T-helper 2 cell treated with Interferon-gamma antibody and Interleukin-4, amounts not matched to agents 5 μg/mL and 100 μg/mL, for 36 hours (primary cell): ENCODE measurements at regions not wholly inside any gene's neighbourhood (a gene's known extent, or its start where the extent isn't known, plus 50 kb on each side); places are given as distances from the start of the nearest gene placed in this dataset.

ENCODE experiments used
- DNase-seq: peaks from one replicate; pipeline ENCODE4 v3.0.0; 2021; ENCODE audit warnings: low spot score
- H3K27ac Mint-ChIP-seq: one replicate; pipeline ENCODE4 v1.8.0; 2021; ENCODE audit warnings: mild to moderate bottlenecking, mixed read lengths
- H3K27me3 Mint-ChIP-seq: one replicate; pipeline ENCODE4 v1.8.0; 2021; ENCODE audit warnings: low read depth, mixed read lengths
- H3K36me3 Mint-ChIP-seq: one replicate; pipeline ENCODE4 v1.8.0; 2021; ENCODE audit warnings: low read depth, mixed read lengths
- H3K4me1 Mint-ChIP-seq: one replicate; pipeline ENCODE4 v1.8.0; 2021; ENCODE audit warnings: low read depth, mixed read lengths
- H3K4me3 Mint-ChIP-seq: one replicate; pipeline ENCODE4 v1.8.0; 2022; ENCODE audit warnings: mild to moderate bottlenecking, moderate library complexity, mixed read lengths
- H3K9me3 Mint-ChIP-seq: one replicate; pipeline ENCODE4 v1.8.0; 2021; ENCODE audit warnings: mixed read lengths

GRCh38 chr6:166075186-166075585 lies 92.5 kb downstream of the TBXT start:
- Mint-ChIP-seq H3K27ac (no peak overlapping the region), H3K9me3 (no peaks in the 10 kb centered on the region), H3K27me3 (no peaks in the 10 kb centered on the region), H3K4me1 (no peaks in the 10 kb centered on the region), H3K36me3 (no peaks in the 10 kb centered on the region), H3K4me3 (no peak overlapping the region)
- no peak for DNase-seq

- H3K27me3 Mint-ChIP-seq, result no peaks in the 10 kb centered on the region
- H3K9me3 Mint-ChIP-seq, result peaks cover 12% of the 10 kb centered on the region
These were observed 94.6 kb downstream of the TBXT start for GRCh38 chr6:166073082-166073481.

GRCh38 chr6:166068768-166069167 lies 98.9 kb downstream of the TBXT start:
- no peaks in the 10 kb centered on the region for H3K27me3 Mint-ChIP-seq
- H3K27ac Mint-ChIP-seq, result no peak overlapping the region
- no peak for DNase-seq
- no peaks in the 10 kb centered on the region for H3K4me1 Mint-ChIP-seq
- H3K36me3 Mint-ChIP-seq, result no peaks in the 10 kb centered on the region
- H3K4me3 Mint-ChIP-seq, result no peak overlapping the region
- H3K9me3 Mint-ChIP-seq, result peaks cover 13% of the 10 kb centered on the region

More at GRCh38 chr6:166073082-166073481, 94.6 kb downstream of the TBXT start:
- H3K36me3 Mint-ChIP-seq, result no peaks in the 10 kb centered on the region
- no peak overlapping the region for H3K27ac Mint-ChIP-seq
- DNase-seq, result no peak
- H3K4me1 Mint-ChIP-seq, result no peaks in the 10 kb centered on the region
- no peak overlapping the region for H3K4me3 Mint-ChIP-seq

GRCh38 chr6:166058064-166058739 lies 109.4 kb downstream of the TBXT start:
- Mint-ChIP-seq H3K9me3 (peaks cover 30% of the 10 kb centered on the region), H3K27me3 (no peaks in the 10 kb centered on the region), H3K36me3 (no peaks in the 10 kb centered on the region), H3K4me3 (no peak overlapping the region), H3K27ac (no peak overlapping the region), H3K4me1 (no peaks in the 10 kb centered on the region)
- no peak for DNase-seq

- H3K27ac Mint-ChIP-seq, result no peak overlapping the region
- no peak overlapping the region for H3K4me3 Mint-ChIP-seq
- no peaks in the 10 kb centered on the region for H3K4me1 Mint-ChIP-seq
- no peaks in the 10 kb centered on the region for H3K36me3 Mint-ChIP-seq
- no peaks in the 10 kb centered on the region for H3K27me3 Mint-ChIP-seq
- DNase-seq, result no peak
- H3K9me3 Mint-ChIP-seq, result peaks cover 31% of the 10 kb centered on the region
These were observed 110.2 kb downstream of the TBXT start for GRCh38 chr6:166057431-166057830.

GRCh38 chr6:166056637-166057036 lies 111.0 kb downstream of the TBXT start:
- DNase-seq, result no peak
- Mint-ChIP-seq H3K27me3 (no peaks in the 10 kb centered on the region), H3K36me3 (no peaks in the 10 kb centered on the region), H3K9me3 (peaks cover 37% of the 10 kb centered on the region), H3K27ac (no peak overlapping the region), H3K4me1 (no peaks in the 10 kb centered on the region), H3K4me3 (no peak overlapping the region)

- peaks cover 37% of the 10 kb centered on the region for H3K9me3 Mint-ChIP-seq
- H3K4me1 Mint-ChIP-seq, result no peaks in the 10 kb centered on the region
- H3K36me3 Mint-ChIP-seq, result no peaks in the 10 kb centered on the region
- DNase-seq, result no peak
- H3K27ac Mint-ChIP-seq, result no peak overlapping the region
- H3K27me3 Mint-ChIP-seq, result no peaks in the 10 kb centered on the region
- H3K4me3 Mint-ChIP-seq, result no peak overlapping the region
These were observed 111.8 kb downstream of the TBXT start for GRCh38 chr6:166055801-166056200.

- Mint-ChIP-seq H3K4me1 (no peaks in the 10 kb centered on the region), H3K27me3 (no peaks in the 10 kb centered on the region), H3K9me3 (peaks cover 37% of the 10 kb centered on the region), H3K27ac (no peak overlapping the region), H3K4me3 (no peak overlapping the region), H3K36me3 (no peaks in the 10 kb centered on the region)
- no peak for DNase-seq
These were observed 114.8 kb downstream of the TBXT start for GRCh38 chr6:166052837-166053236.

GRCh38 chr6:166050559-166050958 lies 117.1 kb downstream of the TBXT start:
- peaks cover 31% of the 10 kb centered on the region for H3K9me3 Mint-ChIP-seq
- no peaks in the 10 kb centered on the region for H3K27me3 Mint-ChIP-seq

GRCh38 chr6:166046982-166047381 lies 120.7 kb downstream of the TBXT start:
- H3K27me3 Mint-ChIP-seq, result no peaks in the 10 kb centered on the region
- H3K36me3 Mint-ChIP-seq, result no peaks in the 10 kb centered on the region
- no peaks in the 10 kb centered on the region for H3K4me1 Mint-ChIP-seq
- no peak overlapping the region for H3K27ac Mint-ChIP-seq
- peaks cover 1% of the 10 kb centered on the region for H3K9me3 Mint-ChIP-seq
- H3K4me3 Mint-ChIP-seq, result no peak overlapping the region
- no peak for DNase-seq

More at GRCh38 chr6:166050559-166050958, 117.1 kb downstream of the TBXT start:
- Mint-ChIP-seq H3K36me3 (no peaks in the 10 kb centered on the region), H3K4me1 (no peaks in the 10 kb centered on the region), H3K4me3 (no peak overlapping the region), H3K27ac (no peak overlapping the region)
- DNase-seq, result no peak

- Mint-ChIP-seq H3K4me3 (no peak overlapping the region), H3K9me3 (no peaks in the 10 kb centered on the region), H3K27ac (no peak overlapping the region), H3K4me1 (no peaks in the 10 kb centered on the region), H3K36me3 (no peaks in the 10 kb centered on the region), H3K27me3 (no peaks in the 10 kb centered on the region)
- DNase-seq, result no peak
These were observed 121.4 kb downstream of the TBXT start for GRCh38 chr6:166046226-166046625.

GRCh38 chr6:166045860-166046200 lies 121.8 kb downstream of the TBXT start:
- Mint-ChIP-seq H3K4me3 (no peak overlapping the region), H3K27ac (no peak overlapping the region), H3K36me3 (no peaks in the 10 kb centered on the region), H3K27me3 (no peaks in the 10 kb centered on the region), H3K9me3 (no peaks in the 10 kb centered on the region), H3K4me1 (no peaks in the 10 kb centered on the region)
- no peak for DNase-seq

GRCh38 chr6:166045173-166045859 lies 122.3 kb downstream of the TBXT start:
- DNase-seq, result no peak
- no peak overlapping the region for H3K27ac Mint-ChIP-seq

GRCh38 chr6:166041277-166041676 lies 126.4 kb downstream of the TBXT start:
- H3K4me3 Mint-ChIP-seq, result no peak overlapping the region
- no peaks in the 10 kb centered on the region for H3K27me3 Mint-ChIP-seq
- no peaks in the 10 kb centered on the region for H3K36me3 Mint-ChIP-seq
- no peak for DNase-seq
- H3K27ac Mint-ChIP-seq, result no peak overlapping the region
- no peaks in the 10 kb centered on the region for H3K4me1 Mint-ChIP-seq
- H3K9me3 Mint-ChIP-seq, result no peaks in the 10 kb centered on the region

More at GRCh38 chr6:166045173-166045859, 122.3 kb downstream of the TBXT start:
- no peaks in the 10 kb centered on the region for H3K9me3 Mint-ChIP-seq
- H3K36me3 Mint-ChIP-seq, result no peaks in the 10 kb centered on the region
- no peak overlapping the region for H3K4me3 Mint-ChIP-seq
- H3K27me3 Mint-ChIP-seq, result no peaks in the 10 kb centered on the region
- no peaks in the 10 kb centered on the region for H3K4me1 Mint-ChIP-seq

GRCh38 chr6:166040292-166040691 lies 127.4 kb downstream of the TBXT start:
- H3K9me3 Mint-ChIP-seq, result no peaks in the 10 kb centered on the region

More at GRCh38 chr6:166040292-166040691, 127.4 kb downstream of the TBXT start:
- Mint-ChIP-seq H3K27ac (no peak overlapping the region), H3K4me1 (no peaks in the 10 kb centered on the region), H3K36me3 (no peaks in the 10 kb centered on the region), H3K4me3 (no peak overlapping the region), H3K27me3 (no peaks in the 10 kb centered on the region)
- DNase-seq, result no peak
